ENCODE measurements at regions not wholly inside any gene's neighbourhood (a gene's known extent, or its start where the extent isn't known, plus 50 kb on each side); places are given as distances from the start of the nearest gene placed in this dataset.
"Not testable (repeated sequence)": the region's sequence is repeated elsewhere in the genome, so short reads cannot be mapped to it uniquely, and the experiment has no call there.

GRCh38 chr15:55126111-55126510 lies 70.6 kb downstream of the RSL24D1 start:
- no peak for DNase-seq (ENCODE audit: low spot score)

- no peak for DNase-seq (ENCODE audit: low spot score)
Observed at GRCh38 chr15:55124616-55125015, 72.1 kb downstream of the RSL24D1 start.

- no peak for DNase-seq (ENCODE audit: low spot score)
Observed at GRCh38 chr15:55118344-55118870, 78.3 kb downstream of the RSL24D1 start.

GRCh38 chr15:55116636-55117035 lies 80.1 kb downstream of the RSL24D1 start:
- DNase-seq (ENCODE audit: low spot score): no peak

GRCh38 chr15:55113736-55114135 lies 83.0 kb downstream of the RSL24D1 start:
- DNase-seq (ENCODE audit: low spot score): no peak

- DNase-seq (ENCODE audit: low spot score): no peak
Observed at GRCh38 chr15:55112706-55113105, 84.0 kb downstream of the RSL24D1 start.

GRCh38 chr15:55110446-55110845 lies 86.3 kb downstream of the RSL24D1 start:
- no peak for DNase-seq (ENCODE audit: low spot score)

GRCh38 chr15:55108858-55109518 lies 87.8 kb downstream of the RSL24D1 start:
- peak; percentile 45 for DNase-seq (ENCODE audit: low spot score)

- no peak for DNase-seq (ENCODE audit: low spot score)
Observed at GRCh38 chr15:55108448-55108847, 88.3 kb downstream of the RSL24D1 start.

- DNase-seq (ENCODE audit: low spot score): no peak
Observed at GRCh38 chr15:55106155-55106554, 90.6 kb downstream of the RSL24D1 start.

GRCh38 chr15:55094136-55094535 lies 102.6 kb downstream of the RSL24D1 start:
- no peak for DNase-seq (ENCODE audit: low spot score)

- DNase-seq (ENCODE audit: low spot score): no peak
Observed at GRCh38 chr15:55088207-55088606, 108.5 kb downstream of the RSL24D1 start.

GRCh38 chr15:55084673-55085072 lies 112.1 kb downstream of the RSL24D1 start:
- DNase-seq (ENCODE audit: low spot score): no peak

GRCh38 chr15:55084216-55084615 lies 112.5 kb downstream of the RSL24D1 start:
- DNase-seq (ENCODE audit: low spot score): no peak

- DNase-seq (ENCODE audit: low spot score): not testable (repeated sequence)
Observed at GRCh38 chr15:55077052-55077451, 119.7 kb downstream of the RSL24D1 start.

- DNase-seq (ENCODE audit: low spot score): no peak
Observed at GRCh38 chr15:55074431-55074830, 122.3 kb downstream of the RSL24D1 start.

- DNase-seq (ENCODE audit: low spot score): not testable (repeated sequence)
Observed at GRCh38 chr15:55063970-55064369, 132.8 kb downstream of the RSL24D1 start.

GRCh38 chr15:55060836-55061235 lies 135.9 kb downstream of the RSL24D1 start:
- DNase-seq (ENCODE audit: low spot score): no peak

GRCh38 chr15:55056500-55056899 lies 140.2 kb downstream of the RSL24D1 start:
- no peak for DNase-seq (ENCODE audit: low spot score)

GRCh38 chr15:55044162-55044561 lies 152.6 kb downstream of the RSL24D1 start:
- DNase-seq (ENCODE audit: low spot score): no peak

- DNase-seq (ENCODE audit: low spot score): no peak
Observed at GRCh38 chr15:55037071-55037470, 159.7 kb downstream of the RSL24D1 start.

GRCh38 chr15:55035749-55036148 lies 161.0 kb downstream of the RSL24D1 start:
- DNase-seq (ENCODE audit: low spot score): no peak

- DNase-seq (ENCODE audit: low spot score): no peak
Observed at GRCh38 chr15:55033574-55033973, 163.2 kb downstream of the RSL24D1 start.

GRCh38 chr15:55031727-55032126 lies 165.0 kb downstream of the RSL24D1 start:
- no peak for DNase-seq (ENCODE audit: low spot score)

Measured in CD4-positive, alpha-beta T cell treated with Interleukin-2 at 100 ng/mL for 4 hours (primary cell).